GM12878 (cell line): ENCODE measurements at regions not wholly inside any gene's neighbourhood (a gene's known extent, or its start where the extent isn't known, plus 50 kb on each side); places are given as distances from the start of the nearest gene placed in this dataset.

Source experiments
- CBFB ChIP-seq: IDR thresholded peaks from 2 replicates; pipeline ENCODE4 v1.6.1; 2016; ENCODE audit warnings: antibody characterized with exemption, low read depth
- CBX5 ChIP-seq: sonication (generic); IDR thresholded peaks from 2 replicates; pipeline ENCODE4 v1.6.1; 2016; ENCODE audit warnings: low read depth, moderate library complexity, mild to moderate bottlenecking, inconsistent platforms
- CHD1 ChIP-seq: IDR thresholded peaks from 2 replicates; pipeline ENCODE4 v1.6.1; 2012; ENCODE audit warnings: low read depth, low read length, improper control_type of control experiment
- CREB1 ChIP-seq: IDR thresholded peaks from 2 replicates; pipeline ENCODE4 v1.6.1; 2012; ENCODE audit warnings: low read depth, mild to moderate bottlenecking, inconsistent platforms
- DPF2 ChIP-seq: fragments of 450-650 bp; IDR thresholded peaks from 2 replicates; pipeline ENCODE4 v1.6.1; 2017; ENCODE audit warnings: mild to moderate bottlenecking
- E2F8 ChIP-seq: fragments of 450-650 bp; IDR thresholded peaks from 2 replicates; pipeline ENCODE4 v1.6.1; 2018; ENCODE audit warnings: mild to moderate bottlenecking, low read depth, moderate library complexity; ENCODE audit not compliant: partially characterized antibody
- GABPA ChIP-seq: IDR thresholded peaks from 2 replicates; pipeline ENCODE4 v1.6.1; 2014; ENCODE audit warnings: antibody characterized with exemption, low read depth, mild to moderate bottlenecking, inconsistent platforms
- HDGF ChIP-seq: fragments of 450-650 bp; IDR thresholded peaks from 2 replicates; pipeline ENCODE4 v1.6.1; 2016; ENCODE audit warnings: antibody characterized with exemption
- IKZF1 ChIP-seq: fragments of 450-650 bp; conservative IDR thresholded peaks from 2 replicates; pipeline ENCODE4 v1.6.1; 2017; ENCODE audit warnings: antibody characterized with exemption, mild to moderate bottlenecking
- IRF4 ChIP-seq: IDR thresholded peaks from 2 replicates; pipeline ENCODE4 v1.6.1; 2011; ENCODE audit warnings: low read depth, low read length
- PAX8 ChIP-seq: fragments of 450-650 bp; IDR thresholded peaks from 2 replicates; pipeline ENCODE4 v1.6.1; 2017; ENCODE audit warnings: mild to moderate bottlenecking, moderate library complexity
- POLR2AphosphoS2 ChIP-seq: IDR thresholded peaks from 2 replicates; pipeline ENCODE4 v1.6.1; 2011; ENCODE audit warnings: low read depth, mild to moderate bottlenecking, low read length, improper control_type of control experiment, moderate library complexity
- RAD51 ChIP-seq: fragments of 450-650 bp; IDR thresholded peaks from 2 replicates; pipeline ENCODE4 v1.6.1; 2016; ENCODE audit warnings: moderate library complexity, mild to moderate bottlenecking, inconsistent platforms
- RB1 ChIP-seq: fragments of 450-650 bp; formaldehyde crosslinking; IDR thresholded peaks from 2 replicates; pipeline ENCODE4 v1.6.1; 2017; ENCODE audit warnings: mild to moderate bottlenecking, borderline replicate concordance
- RCOR1 ChIP-seq: conservative IDR thresholded peaks from 2 replicates; pipeline ENCODE4 v1.6.1; 2012; ENCODE audit warnings: low read depth, low read length, improper control_type of control experiment
- RELA ChIP-seq: fragments of 450-650 bp; IDR thresholded peaks from 2 replicates; pipeline ENCODE4 v1.8.0; 2014; ENCODE audit warnings: borderline replicate concordance; ENCODE audit not compliant: partially characterized antibody
- SMARCA5 ChIP-seq: fragments of 450-650 bp; IDR thresholded peaks from 2 replicates; pipeline ENCODE4 v1.6.1; 2017; ENCODE audit warnings: mild to moderate bottlenecking
- SP1 ChIP-seq: IDR thresholded peaks from one replicate; pipeline ENCODE4 v1.6.1; 2011; ENCODE audit warnings: low read depth, low read length
- SPI1 ChIP-seq: IDR thresholded peaks from 2 replicates; pipeline ENCODE4 v1.6.1; 2011; ENCODE audit warnings: low read depth, mild to moderate bottlenecking, low read length, moderate library complexity, borderline replicate concordance; ENCODE audit not compliant: insufficient read depth
- SRF ChIP-seq, 2 experiments: IDR thresholded peaks; 2 replicates each; pipeline ENCODE4 v1.6.1; 2011; ENCODE audit warnings: low read depth in 2 of 2, low read length in 2 of 2, mild to moderate bottlenecking in 1 of 2, moderate library complexity in 1 of 2
- STAT1 ChIP-seq: fragments of 450-650 bp; conservative IDR thresholded peaks from 2 replicates; pipeline ENCODE4 v1.6.1; 2014; ENCODE audit warnings: antibody characterized with exemption, mild to moderate bottlenecking
- TAF1 ChIP-seq: IDR thresholded peaks from 2 replicates; pipeline ENCODE4 v1.6.1; 2011; ENCODE audit warnings: mild to moderate bottlenecking, low read depth, low read length, borderline replicate concordance
- TBL1XR1 ChIP-seq: IDR thresholded peaks from 2 replicates; pipeline ENCODE4 v1.6.1; 2012; ENCODE audit warnings: low read depth, low read length, improper control_type of control experiment
- TCF3 ChIP-seq: IDR thresholded peaks from 2 replicates; pipeline ENCODE4 v1.6.1; 2012; ENCODE audit warnings: low read depth, mild to moderate bottlenecking, low read length, borderline replicate concordance; ENCODE audit not compliant: insufficient read depth
- ZNF274 ChIP-seq: IDR thresholded peaks from one replicate; pipeline ENCODE4 v1.8.0; 2011; ENCODE audit not compliant: insufficient read length, insufficient read depth

GRCh38 chr15:96037584-96037983 is 292.9 kb upstream of the NR2F2 start (continued):
- no peak for TF ChIP-seq SMARCA5
- TF ChIP-seq RAD51: peak; percentile 34; the same call in 1 of the 2 replicates
- TF ChIP-seq TBL1XR1: peak; percentile 83
- peak; percentile 49; the same call in 1 of the 2 replicates for TF ChIP-seq CREB1
- TF ChIP-seq DPF2: peak; percentile 94
- no peak for TF ChIP-seq CHD1
- no peak for TF ChIP-seq SP1
- no peak for TF ChIP-seq ZNF274
- TF ChIP-seq POLR2AphosphoS2: no peak
- 0 out of 2 replicates have a peak, but pooled peaks have one; percentile 65 for TF ChIP-seq RCOR1
- TF ChIP-seq HDGF: no peak
- TF ChIP-seq RELA: peak; percentile 50
- TF ChIP-seq RB1: no peak
- no peak for TF ChIP-seq STAT1
- no peak for TF ChIP-seq E2F8
- TF ChIP-seq TAF1: no peak
- TF ChIP-seq TCF3: no peak
- no peak for TF ChIP-seq GABPA
- peak; percentile 95 for TF ChIP-seq IRF4
- TF ChIP-seq IKZF1: peak; percentile 96
- TF ChIP-seq CBFB: peak; percentile 98
- 0 out of 2 replicates have a peak, but pooled peaks have one; percentile 67 for TF ChIP-seq CBX5
- TF ChIP-seq SRF (IDR thresholded peaks at IDR 0.05; ENCODE audit: low read depth in 2 of 2, low read length in 2 of 2): no peak
- TF ChIP-seq PAX8: no peak
- no peak for TF ChIP-seq SPI1
